Body of pancreas (tissue), 4 donors: ENCODE measurements at regions not wholly inside any gene's neighbourhood (a gene's known extent, or its start where the extent isn't known, plus 50 kb on each side); places are given as distances from the start of the nearest gene placed in this dataset.

ENCODE experiments used
- CTCF ChIP-seq, 7 experiments: fragments of 450-650 bp in 4 of 7; fragments of 200-600 bp in 3 of 7; sonication (generic) in 3 of 7; IDR thresholded peaks; one replicate each; pipeline ENCODE4 v1.5.1; 2016 to 2019; ENCODE audit warnings: antibody characterized with exemption in 7 of 7
- POLR2A ChIP-seq, 3 donors: fragments of 450-650 bp; IDR thresholded peaks; one replicate each; pipeline ENCODE4 v1.6.1; 2016; ENCODE audit warnings: antibody characterized with exemption in 3 of 3, mild to moderate bottlenecking in 2 of 3

DNA sequence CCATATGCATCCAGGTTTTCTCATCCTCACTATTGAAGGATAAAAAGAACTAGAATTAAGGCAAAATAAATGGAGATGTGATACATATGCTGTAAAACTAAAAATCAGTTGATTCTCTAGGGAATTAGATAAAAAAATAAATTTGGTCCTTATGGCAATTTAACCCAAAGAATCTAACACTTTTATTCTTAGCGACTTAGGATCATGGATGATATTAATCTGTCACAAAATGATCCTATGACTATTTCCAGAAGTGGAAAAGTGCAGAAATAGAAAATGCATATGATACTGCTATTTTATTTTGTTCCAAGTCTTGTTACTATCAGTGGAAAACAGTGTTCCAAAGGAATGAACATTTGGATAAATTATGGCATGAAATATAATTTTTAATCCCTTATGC, 746.3 kb downstream of the ROBO2 start:
- TF ChIP-seq CTCF (IDR thresholded peaks at IDR 0.05) (no peak), POLR2A (IDR thresholded peaks at IDR 0.05) (no peak)
